RPMI7951 (cell line): ENCODE measurements at regions not wholly inside any gene's neighbourhood (a gene's known extent, or its start where the extent isn't known, plus 50 kb on each side); places are given as distances from the start of the nearest gene placed in this dataset.

ENCODE experiments used
- DNase-seq: peaks from one replicate; pipeline ENCODE4 v3.0.0-alpha.2; 2012; ENCODE audit warnings: low read depth

DNA sequence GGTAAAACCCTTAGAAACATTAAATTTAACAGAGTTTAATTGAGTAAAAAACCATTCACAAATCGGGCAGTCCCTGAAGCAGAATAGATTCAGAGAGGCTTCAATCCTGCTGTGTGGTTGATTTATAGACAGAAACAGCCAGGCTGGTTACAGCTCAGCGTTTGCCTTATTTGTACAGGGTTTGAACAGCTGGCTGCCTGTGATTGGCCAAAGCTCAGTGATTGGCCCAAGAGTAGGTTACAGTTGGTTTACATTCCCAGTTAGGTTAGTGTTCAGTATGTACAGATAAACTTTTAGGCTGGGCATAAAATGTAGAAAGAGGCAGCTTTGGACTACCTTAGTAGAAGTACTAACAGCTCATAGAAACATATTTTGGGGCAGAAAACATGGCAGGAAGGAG, 210.4 kb upstream of the ELAC2 start:
- DNase-seq, result no peak

DNA sequence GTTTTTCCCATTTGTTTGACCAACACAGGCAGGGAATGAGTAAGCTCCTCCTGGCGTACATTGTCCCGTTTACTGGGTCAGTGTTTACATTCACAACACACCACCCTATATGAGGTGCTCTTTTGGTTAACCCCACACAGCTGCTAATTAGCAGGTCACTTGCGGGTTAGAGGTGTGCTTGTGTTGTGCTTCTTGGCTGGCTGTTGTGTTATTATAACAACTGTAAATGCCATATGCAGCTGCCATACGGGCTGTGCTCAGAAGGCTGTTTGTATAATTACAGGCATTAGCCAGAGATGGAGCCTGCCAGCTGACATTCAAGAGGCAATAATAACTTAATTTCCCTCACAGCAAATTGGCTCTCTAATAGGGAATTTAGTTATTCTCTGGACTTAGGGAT, 205.1 kb upstream of the ELAC2 start:
- no peak for DNase-seq

DNA sequence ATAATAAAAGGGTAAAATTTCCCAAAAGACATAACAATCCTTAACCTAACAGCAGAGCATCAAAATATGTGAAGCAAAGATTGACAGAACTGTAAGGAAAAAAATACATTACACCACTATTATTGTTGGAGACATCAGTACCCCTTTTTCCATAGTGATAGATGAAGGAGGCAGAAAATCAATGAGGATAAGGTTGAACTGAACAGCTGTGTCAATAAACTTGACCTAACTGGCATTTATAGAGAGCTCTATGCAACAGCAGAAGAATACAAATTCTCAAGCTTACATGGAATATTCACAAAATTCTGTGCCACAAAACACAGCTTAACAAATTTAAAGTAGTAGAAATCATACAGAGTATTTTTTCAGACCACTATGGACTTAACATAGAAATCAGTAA, 195.0 kb upstream of the ELAC2 start:
- DNase-seq, result no peak

DNA sequence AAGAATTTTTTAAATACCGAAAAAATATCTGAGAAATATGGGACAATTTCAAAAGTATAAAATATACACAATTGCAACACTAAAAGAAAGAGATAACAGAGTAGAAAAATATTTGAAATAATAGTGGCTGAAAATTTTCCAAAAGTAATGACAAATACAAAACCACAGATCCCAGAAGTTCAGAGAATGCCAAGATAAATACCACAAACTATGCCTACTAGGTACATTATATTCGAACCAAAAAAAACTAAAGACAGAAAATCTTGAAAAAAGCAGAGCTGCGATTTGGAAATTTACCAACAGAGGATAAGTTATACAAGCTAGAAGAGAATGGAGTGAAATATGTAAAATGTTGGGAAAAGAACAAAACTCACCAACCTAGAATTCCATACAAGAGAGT, 191.3 kb upstream of the ELAC2 start:
- peak; percentile 19 for DNase-seq

DNA sequence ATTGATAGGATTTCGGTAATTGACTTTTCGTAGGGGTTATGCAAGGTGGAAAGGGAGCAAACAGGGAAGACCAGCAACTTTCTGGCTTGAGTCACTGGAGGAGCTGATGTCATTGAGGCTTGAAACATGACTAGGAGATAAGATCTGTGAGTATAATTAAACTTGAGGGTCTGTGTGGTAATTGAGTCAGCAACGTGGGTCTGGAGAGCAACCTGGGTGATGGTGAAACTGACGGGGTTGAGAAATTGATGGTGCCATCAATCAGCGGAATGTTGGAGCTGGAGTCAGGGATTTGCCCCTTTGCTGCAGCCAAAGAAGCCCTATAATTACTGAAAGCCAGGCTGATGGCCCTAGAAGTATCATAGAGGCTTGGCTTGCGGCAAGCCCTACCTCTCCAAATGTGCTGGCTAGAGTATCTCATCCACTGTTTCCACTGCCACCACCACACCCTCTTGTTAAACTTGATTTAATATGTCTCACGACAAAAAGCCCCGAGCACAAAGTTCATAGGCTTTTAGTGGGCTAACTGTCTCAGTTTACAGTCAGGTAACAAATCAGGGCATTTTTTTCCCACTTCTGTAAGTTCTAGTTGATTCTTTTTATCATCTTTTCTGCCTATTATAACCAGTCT, 186.9 kb upstream of the ELAC2 start:
- DNase-seq, result peak; percentile 10

DNA sequence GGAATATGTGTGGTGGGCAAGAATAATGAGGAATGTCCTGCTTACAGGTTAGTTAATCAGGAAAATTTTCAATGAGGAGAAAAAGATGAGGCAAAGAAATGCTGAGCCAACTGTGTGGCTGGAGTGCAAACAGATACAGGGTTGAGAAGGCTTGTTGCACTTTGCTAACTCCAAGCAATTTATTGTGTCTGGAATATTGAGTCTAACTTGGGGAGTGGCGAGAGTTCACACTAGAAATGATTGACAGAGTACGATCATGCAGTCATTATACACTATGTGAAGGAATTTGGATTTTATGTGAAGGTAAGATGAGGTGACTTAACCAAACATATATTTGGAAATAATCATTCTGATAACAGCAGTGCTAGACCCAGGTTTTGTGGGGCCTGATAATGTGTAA, 185.0 kb upstream of the ELAC2 start:
- DNase-seq, result no peak

DNA sequence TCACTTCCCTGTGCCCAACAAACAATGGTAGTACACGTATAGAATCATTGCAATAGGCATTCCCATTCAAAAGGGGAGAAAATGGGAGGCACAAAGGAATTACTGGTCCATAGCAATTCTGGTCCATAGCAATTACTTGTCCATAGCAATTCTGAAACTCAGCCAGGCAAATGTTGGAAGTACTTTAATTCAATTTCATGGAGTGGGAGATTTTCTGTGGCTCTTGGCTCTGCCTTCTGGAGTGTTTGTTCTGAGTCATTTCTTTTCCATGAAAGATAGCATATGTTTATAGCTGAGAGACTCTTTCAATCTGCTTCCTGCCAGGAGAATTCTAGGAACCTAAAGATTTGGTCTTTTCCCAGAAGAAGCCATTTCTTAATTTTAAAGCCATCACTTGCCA, 182.8 kb upstream of the ELAC2 start:
- no peak for DNase-seq

DNA sequence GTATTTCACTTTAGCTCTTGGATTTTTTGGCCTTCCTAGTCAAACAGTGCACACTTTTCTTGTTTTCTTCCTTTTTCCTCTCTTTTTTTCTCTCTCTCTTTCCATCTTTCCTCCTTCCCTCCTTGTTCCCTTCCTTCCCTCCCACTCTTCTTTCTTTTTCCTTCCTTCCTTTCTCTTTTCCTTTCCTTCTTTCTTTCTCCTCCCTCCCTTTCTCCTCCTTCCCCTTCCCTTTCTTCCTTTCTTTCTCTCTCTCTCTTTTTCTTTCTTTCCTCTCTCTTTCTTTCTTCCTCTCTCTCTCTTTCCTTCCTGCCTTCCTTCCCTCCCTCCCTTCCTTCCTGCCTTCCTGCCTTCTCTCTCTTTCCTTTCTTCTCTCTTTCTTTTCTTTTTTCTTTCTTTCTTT, 181.6 kb upstream of the ELAC2 start:
- no peak for DNase-seq

DNA sequence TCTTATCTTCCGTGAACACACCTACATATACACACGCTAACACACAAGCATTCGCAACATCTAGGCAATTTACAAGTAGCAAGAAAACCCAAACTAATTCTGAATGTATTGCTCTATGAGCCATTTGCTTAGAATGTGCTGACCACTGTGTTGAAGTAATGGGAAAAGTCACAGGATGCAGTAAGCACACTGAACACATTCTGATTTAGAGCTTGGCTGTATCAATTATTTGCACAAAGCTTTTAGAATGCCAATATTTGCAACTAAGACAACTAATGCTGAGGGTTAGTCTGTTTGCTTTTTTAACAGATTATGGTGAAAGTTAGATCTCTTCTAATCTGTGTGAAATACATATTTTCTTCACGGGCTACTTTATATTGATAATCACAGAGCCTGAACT, 179.8 kb upstream of the ELAC2 start:
- DNase-seq, result no peak

DNA sequence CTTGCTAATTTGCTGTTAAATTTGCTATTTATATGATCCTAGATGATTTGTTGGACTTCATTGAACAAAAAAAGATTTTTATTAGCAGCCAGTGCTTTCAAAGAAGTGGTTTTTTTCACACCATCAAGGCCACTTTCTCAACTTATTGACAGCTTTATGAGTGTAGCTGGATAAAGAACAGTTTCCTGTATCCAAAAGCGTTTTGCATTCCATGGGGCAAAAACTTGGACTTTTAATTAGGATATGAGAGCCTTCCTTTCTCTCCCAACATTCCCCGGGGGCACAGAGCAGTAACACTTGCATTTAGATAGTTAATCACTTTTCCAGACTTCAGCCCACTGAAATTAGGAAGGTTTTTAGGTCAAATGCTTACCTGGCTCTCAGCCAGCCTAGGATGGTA, 177.1 kb upstream of the ELAC2 start:
- no peak for DNase-seq

DNA sequence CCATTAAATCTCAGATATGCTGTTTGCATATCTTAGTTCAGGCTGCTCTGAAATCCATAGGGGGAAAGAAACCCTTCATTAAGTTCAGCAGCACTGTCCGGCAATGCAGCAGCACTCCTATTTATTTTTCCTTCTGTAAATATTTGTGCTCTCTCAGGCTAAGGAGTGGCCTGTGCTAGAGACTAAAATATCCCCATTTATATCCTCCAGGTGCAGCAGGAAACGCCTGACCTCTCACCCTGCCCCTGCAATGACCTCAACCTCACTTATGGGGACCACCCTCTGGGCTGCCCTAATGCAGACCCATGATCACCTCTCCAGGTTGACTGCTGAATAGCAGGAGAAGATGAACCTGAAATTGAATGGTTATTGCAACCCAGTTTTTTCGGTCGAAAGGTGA, 165.0 kb upstream of the ELAC2 start:
- DNase-seq, result no peak

DNA sequence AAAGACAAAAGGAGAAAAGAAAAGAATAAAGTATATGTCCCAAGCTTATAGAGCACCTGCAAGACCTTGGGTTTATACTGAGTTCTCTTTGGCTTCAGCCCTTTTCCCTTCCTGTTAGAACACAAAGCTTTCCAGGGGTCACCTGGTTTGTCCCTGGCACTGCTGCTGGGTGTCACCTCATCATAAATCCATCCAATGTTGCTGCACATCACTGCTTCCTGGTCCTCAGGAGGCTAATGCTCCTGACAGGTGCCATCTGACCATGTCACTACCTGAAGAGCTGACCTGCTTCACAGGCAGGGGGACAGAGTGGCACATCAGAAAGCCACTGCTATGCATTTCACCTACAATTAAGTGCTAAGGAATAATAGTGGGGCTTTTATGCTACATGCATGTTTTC, 164.6 kb upstream of the ELAC2 start:
- no peak for DNase-seq

DNA sequence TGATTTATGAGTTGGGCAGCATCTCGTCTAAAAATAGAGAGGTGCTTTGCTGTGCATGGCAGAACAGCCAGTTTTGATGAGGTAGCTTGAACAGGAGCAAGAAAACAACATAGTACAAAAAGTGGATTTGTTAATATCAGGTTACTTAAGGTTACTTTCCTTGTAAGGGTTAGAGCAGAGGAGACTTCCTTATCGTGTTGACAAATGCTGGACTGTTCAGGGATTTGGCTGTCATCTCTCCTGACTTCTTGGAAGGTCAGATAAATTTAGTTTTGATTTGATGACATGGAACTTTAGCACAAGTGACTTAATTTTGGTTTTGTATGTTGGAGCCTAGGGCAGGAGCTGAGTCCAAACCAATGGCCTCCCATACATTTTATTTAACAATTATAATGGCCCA, 163.9 kb upstream of the ELAC2 start:
- DNase-seq, result no peak

DNA sequence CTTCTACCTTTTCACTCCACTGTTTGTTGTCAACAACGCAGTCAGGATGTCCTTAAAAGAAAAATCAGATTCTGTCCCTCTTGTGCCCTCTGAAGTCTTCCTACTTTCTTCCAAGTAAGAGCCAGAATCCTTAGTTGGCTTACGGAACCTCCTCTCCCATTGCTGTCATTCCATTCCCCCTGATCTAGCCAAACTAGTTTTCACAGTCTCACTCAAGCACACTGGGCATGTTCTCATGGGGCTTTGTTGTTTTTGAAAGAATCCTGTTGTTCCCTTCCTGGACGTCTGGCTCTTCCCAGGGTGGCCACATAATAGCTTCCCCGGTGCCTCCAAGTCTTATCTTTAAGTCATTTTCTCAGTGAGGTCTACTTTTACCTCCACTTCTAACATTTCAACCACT, 158.6 kb upstream of the ELAC2 start:
- no peak for DNase-seq

DNA sequence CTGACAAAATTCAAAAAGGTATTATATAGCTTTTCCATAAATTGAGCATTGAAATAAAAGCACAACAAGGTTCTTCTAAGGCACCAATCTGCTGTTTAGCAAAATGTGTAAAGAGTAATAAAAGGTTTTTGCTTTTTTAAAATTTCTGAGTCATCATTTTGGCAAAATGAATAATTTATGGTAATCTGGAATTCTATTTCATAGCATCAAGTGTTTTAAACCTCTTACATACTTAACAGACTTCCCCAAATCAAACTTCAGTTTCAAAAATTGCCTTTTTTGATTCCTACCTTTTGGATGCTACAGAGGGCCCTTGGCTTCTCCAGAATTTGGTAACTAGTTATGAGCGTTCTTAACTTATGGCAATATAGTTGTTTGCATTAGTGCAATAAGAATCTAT, 154.0 kb upstream of the ELAC2 start:
- DNase-seq, result no peak

DNA sequence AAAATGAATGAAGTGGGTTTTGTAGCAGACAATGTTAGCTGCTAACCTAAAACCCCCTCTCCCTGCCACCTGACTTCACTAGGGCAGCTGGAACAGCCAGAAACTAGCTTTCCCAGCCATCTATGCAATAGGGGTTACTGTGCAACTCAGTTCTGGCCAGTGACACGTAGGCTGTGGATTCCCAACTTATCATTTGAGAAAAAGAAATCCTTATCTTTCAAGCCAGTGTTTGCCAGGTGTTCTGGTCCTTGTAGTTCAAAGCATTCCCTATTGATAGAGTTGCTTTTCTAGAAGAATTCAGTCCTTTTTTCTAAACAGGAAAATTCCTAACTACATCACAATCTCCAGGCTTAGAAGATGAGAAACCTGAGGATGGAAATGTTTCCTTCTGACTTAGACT, 144.5 kb upstream of the ELAC2 start:
- DNase-seq, result no peak

DNA sequence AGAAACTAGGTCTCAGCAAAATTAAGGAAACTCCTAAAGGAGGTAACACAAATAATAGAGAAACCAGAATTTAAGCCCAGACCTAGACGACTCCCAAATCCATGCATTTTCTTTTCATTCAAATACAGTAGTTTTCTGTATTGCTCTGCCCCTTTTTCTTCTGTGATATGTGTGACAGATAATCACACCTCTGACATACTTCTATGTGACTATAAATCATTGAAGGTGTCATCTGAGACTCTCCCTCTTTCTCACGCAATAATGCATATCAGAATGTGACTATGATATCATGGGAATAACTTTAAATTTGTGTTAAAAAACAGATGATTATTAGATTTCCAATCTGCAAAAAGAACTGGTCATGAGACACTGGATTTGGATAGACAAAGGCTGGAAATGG, 143.0 kb upstream of the ELAC2 start:
- DNase-seq, result no peak

DNA sequence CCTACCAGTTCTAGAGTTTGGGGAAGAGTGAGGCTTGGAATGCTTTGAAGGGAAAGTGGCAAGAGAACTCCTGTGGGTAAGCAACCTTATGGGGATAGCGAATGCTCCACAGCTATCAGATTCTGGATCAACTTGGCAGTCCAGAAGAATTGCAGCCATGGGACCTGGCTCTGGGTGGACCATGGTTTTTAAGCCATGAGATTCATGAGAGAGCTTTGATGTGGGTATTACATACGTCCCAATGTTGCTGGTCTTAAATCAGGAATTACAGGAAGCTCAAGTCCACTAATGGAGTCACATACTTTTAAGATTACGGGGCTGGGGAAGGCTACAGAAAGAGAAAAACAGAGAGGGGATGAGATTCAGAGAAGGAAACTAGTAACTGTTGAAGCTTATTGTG, 142.5 kb upstream of the ELAC2 start:
- DNase-seq, result no peak

DNA sequence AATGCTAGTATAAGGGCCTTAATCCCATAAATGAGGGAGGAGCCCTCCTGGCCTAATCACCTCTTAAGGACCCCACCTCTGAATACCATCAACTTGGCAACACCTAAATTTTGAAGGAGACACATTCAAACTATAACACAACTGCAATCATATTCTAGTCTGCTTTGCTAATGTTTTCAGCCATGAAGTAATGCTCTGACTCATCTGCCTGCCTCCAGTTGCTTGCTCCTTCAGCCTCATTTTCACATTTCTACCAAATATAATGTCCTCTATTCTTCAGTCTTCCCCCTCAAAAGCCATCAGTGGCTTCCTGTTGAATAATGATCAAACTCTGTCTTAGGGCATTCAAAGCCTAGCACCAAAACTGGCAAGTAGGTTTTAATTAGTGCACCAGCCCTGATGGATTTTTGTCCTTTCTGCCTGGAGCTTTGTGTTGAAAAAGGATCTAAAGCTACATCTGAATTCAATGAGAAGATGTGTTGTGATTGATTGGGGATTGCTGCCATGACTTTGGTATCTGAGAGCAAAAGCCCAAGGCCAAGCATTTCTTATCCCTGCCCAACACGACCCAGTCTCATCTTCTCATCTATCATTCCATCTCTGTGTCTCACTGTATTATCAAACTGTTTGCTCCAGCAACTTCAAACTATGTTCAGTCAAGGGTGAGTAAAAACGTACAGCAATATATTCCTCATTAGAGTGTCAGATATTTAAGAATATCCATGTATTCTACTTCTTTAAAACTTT, 140.8 kb upstream of the ELAC2 start:
- no peak for DNase-seq

DNA sequence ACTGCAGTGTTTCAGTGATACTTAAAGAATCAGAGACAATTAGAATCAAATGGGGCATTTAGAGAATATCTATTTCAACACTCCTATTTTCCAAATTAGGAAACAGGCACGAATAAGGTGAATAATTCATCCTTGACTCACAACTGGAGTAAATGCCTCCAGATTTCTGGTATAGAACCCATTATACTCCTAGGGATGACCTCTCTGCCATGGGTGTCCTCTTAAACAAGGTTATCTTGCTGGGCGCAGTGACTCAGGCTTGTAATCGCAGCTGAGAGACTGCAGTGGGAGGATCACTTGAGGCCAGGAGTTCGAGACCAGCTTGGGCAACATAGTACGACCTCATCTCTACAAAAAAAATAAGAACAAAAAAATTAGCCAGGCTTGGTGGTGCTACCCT, 139.8 kb upstream of the ELAC2 start:
- no peak for DNase-seq

DNA sequence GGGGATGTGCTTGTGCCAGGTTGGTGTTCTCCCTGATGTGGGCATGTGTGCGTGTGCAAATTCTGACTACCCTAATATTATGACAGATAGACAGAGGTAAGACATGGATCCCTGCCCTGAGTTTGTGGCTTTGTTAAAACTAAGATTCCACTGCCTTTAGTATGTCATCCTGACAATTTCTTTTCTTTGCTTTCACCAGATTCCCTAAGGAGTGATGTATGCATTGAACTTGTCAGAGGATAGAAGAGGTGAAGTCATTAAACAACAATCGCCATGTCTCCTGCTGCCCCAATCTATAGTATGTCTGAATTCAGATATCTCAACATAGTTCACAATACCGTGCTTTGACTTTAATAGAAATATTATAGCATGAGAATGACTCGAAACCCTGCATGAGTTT, 137.1 kb upstream of the ELAC2 start:
- no peak for DNase-seq

DNA sequence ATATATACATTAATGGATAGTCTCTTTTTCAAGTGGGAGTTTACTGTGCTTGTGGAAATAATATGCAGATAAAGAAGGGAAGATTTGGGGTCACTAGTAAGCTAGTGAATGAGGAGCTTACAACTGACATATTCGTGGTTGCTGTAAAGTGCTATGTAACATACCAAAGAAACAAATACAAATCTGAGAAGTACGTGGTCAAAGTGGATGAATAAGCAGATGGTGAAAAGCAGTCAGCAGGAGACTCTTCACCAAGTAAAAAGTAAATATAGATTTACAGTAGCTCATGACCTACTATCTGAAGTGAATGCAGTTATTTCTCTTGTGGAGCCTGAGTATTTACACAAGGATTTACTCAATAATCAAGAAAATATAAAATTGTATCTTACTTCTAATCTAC, 136.6 kb upstream of the ELAC2 start:
- no peak for DNase-seq

DNA sequence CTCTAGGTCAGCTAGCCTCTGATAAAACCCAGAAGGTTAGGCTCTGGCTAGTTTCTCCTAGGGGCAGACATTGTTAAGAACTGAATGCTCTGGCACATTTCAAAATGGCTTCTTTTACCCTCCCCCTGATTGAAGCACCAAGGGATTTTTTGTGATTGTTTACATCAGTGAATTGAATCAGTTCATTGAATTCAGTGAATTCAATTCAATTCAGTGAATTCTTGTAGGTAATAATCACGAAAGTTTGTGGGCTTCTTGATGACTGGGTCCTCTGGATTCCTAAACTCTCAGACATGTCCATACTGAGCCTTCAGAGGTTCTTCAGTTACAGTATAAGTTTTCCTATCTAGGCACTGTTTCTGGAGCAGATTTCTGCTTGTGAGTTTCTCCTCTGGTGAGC, 135.2 kb upstream of the ELAC2 start:
- no peak for DNase-seq

DNA sequence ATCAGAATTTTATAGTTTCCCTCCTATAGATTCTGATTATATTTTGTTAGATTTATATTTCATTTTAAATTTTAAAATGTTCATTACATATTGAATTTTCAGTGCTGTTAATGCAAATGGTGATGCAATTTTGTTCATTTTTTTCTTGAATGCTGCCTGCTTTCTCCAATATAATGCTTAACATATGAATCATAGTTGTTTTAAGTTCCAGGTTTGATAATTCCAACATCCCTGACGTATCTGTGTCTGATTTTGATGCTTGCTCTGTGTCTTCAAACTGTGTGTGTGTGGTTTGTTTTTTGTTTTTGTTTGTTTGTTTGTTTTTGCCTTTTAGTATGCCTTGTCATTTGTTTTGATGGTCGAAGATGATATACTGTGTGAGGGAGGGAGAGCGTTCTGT, 134.7 kb upstream of the ELAC2 start:
- no peak for DNase-seq
